ENCODE measurements at regions not wholly inside any gene's neighbourhood (a gene's known extent, or its start where the extent isn't known, plus 50 kb on each side); places are given as distances from the start of the nearest gene placed in this dataset.
"Not testable (repeated sequence)": the region's sequence is repeated elsewhere in the genome, so short reads cannot be mapped to it uniquely, and the experiment has no call there.

GRCh38 chr22:22988150-22988549 lies 82.2 kb upstream of the GNAZ start:
- Mint-ChIP-seq H3K27ac (no peak overlapping the region), H3K27me3 (peaks cover 18% of the 10 kb centered on the region), H3K4me3 (no peak overlapping the region), H3K4me1 (ENCODE audit: low read depth) (peaks cover 7% of the 10 kb centered on the region), H3K36me3 (ENCODE audit: low read depth) (no peaks in the 10 kb centered on the region), H3K9me3 (no peaks in the 10 kb centered on the region)
- CTCF ChIA-PET: no interaction called here
- intact Hi-C loops (cut with micrococcal nuclease): no loop called here
- TF ChIP-seq CTCF (IDR thresholded peaks at IDR 0.05): no peak
- DNase-seq: no peak
- POLR2A ChIA-PET: no interaction called here
- no peak for ATAC-seq

DNA sequence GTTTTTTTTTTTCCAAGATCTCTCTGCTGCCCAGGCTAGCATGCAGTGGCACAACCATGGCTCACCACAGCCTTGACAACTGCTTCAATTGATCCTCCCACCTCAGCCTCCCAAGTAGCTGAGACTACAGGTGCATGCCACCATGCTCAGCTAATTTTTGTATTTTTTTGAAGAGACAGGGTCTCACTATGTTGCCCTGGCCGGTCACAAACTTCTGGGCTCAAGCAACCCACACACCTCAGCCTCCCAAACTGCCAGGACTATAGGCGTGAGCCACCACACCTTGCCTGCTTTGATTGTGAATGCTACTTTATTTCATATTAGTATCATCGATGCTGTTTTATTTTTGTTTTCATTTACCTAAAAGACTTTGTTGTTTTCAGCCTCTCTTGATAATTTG lies 81.5 kb upstream of the GNAZ start:
- no peak overlapping the region for H3K27ac Mint-ChIP-seq
- H3K4me1 Mint-ChIP-seq (ENCODE audit: low read depth): peaks cover 2% of the 10 kb centered on the region
- CTCF ChIA-PET: no interaction called here
- H3K36me3 Mint-ChIP-seq (ENCODE audit: low read depth): no peaks in the 10 kb centered on the region
- intact Hi-C loops (cut with micrococcal nuclease): no loop called here
- H3K9me3 Mint-ChIP-seq: no peaks in the 10 kb centered on the region
- POLR2A ChIA-PET: no interaction called here
- no peak for TF ChIP-seq CTCF (IDR thresholded peaks at IDR 0.05)
- no peak overlapping the region for H3K4me3 Mint-ChIP-seq
- no peak for DNase-seq
- H3K27me3 Mint-ChIP-seq: peaks cover 19% of the 10 kb centered on the region
- ATAC-seq: no peak

DNA sequence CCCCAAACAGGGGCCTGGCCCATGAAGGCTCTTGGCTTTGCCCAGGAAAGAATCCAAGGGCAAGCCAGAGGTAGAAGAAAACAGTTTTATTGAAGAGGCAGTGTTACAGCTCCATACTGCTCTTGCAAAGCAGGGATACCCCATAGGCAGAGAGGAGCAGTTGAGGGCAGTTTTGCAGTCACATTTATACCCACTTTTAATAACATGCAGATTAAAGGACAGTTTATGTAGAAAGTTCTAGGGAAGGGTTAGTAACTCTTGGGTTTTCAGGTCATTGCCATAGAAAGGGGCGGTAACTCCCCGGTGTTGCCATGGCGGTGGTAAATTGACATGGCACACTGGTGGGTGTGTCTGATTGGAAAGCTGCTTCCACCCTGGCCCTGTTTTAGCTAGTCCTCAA lies 80.5 kb upstream of the GNAZ start:
- ATAC-seq (no peak), DNase-seq (no peak)
- CTCF ChIA-PET: no interaction called here
- Mint-ChIP-seq H3K4me3 (no peak overlapping the region), H3K27me3 (peaks cover 22% of the 10 kb centered on the region), H3K36me3 (ENCODE audit: low read depth) (no peaks in the 10 kb centered on the region), H3K9me3 (no peaks in the 10 kb centered on the region), H3K27ac (no peak overlapping the region), H3K4me1 (ENCODE audit: low read depth) (no peaks in the 10 kb centered on the region)
- intact Hi-C loops (cut with micrococcal nuclease): no loop called here
- TF ChIP-seq CTCF (IDR thresholded peaks at IDR 0.05): no peak
- POLR2A ChIA-PET: no interaction called here

GRCh38 chr22:22990711-22991505 lies 79.4 kb upstream of the GNAZ start:
- POLR2A ChIA-PET; H3K36me3 Mint-ChIP-seq (ENCODE audit: low read depth); DNase-seq; H3K9me3 Mint-ChIP-seq; H3K4me3 Mint-ChIP-seq; CTCF ChIA-PET; intact Hi-C loops (cut with micrococcal nuclease); ATAC-seq; H3K27ac Mint-ChIP-seq; H3K4me1 Mint-ChIP-seq (ENCODE audit: low read depth): not testable (repeated sequence)
- peaks cover 25% of the 10 kb centered on the region for H3K27me3 Mint-ChIP-seq

DNA sequence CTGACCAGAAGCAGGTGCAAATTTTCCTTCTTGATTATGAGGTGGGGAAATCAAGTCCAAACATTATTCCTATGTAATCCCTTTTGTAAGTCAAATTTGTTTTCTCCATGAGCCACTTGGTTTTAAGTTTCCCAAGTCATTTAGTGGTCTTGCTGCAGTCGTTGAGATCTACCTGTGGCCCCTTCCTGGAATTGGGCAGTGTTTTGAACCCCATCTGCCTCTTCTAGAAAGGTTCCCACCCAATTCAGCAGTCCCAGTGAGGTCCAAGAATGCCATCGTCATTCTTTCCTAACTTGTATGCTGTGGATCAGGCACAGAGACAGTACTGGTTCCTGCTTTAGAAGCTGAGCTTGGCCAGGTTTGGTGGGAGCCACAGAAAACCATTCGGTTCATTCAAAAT lies 77.8 kb upstream of the GNAZ start:
- DNase-seq (no peak), ATAC-seq (no peak)
- peaks cover under 1% of the 10 kb centered on the region for H3K36me3 Mint-ChIP-seq (ENCODE audit: low read depth)
- H3K4me1 Mint-ChIP-seq (ENCODE audit: low read depth): no peaks in the 10 kb centered on the region
- ChIA-PET CTCF (no interaction called here), POLR2A (no interaction called here)
- TF ChIP-seq CTCF (IDR thresholded peaks at IDR 0.05): no peak
- intact Hi-C loops (cut with micrococcal nuclease): no loop called here
- H3K27ac Mint-ChIP-seq: no peak overlapping the region
- no peak overlapping the region for H3K4me3 Mint-ChIP-seq
- peaks cover 9% of the 10 kb centered on the region for H3K9me3 Mint-ChIP-seq
- peaks cover 24% of the 10 kb centered on the region for H3K27me3 Mint-ChIP-seq

Data from activated CD8-positive, alpha-beta T cell treated with anti-CD3 and anti-CD28 coated beads for 36 hours (primary cell).